ENCODE measurements at regions not wholly inside any gene's neighbourhood (a gene's known extent, or its start where the extent isn't known, plus 50 kb on each side); places are given as distances from the start of the nearest gene placed in this dataset.
"Not testable (repeated sequence)": the region's sequence is repeated elsewhere in the genome, so short reads cannot be mapped to it uniquely, and the experiment has no call there.

DNA sequence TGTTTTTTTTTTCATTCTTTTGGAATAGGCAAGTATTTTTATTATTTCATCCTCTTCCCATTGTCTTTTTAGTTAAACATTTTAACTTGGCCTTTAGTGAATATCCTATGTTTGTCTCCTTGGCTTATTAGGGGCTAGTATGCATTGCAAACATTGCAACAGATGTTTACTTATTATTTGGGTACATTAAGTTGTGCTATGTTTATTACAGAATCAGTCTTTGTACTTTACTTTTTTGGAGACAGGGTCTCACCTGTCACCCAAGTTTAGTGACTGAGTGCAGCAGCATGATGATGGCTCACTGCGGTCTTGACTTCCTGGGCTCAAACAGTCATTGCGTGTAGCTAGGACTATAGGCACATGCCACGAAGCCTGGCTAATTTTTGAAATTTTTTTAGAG lies 51.1 kb upstream of the NUDT6 start:
- DNase-seq: no peak

DNA sequence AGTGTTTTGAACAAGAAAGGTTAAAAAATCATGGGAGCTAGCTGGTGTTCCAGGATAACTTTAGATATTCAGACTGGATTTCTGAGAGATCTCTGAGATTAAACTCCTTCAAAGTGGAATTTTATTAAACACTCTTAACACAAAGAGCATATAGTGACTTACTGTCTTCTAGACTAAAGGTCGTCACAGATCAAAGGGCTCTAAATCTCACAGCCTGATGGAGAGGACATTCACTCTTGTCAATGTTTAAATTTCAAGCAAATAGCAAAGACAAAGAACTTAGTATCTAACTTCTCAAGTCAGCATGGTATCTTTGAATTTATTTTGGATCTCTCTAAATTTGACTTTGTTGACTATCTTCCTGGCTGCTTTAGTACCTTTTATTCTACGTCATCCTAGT lies 53.7 kb upstream of the NUDT6 start:
- no peak for DNase-seq

DNA sequence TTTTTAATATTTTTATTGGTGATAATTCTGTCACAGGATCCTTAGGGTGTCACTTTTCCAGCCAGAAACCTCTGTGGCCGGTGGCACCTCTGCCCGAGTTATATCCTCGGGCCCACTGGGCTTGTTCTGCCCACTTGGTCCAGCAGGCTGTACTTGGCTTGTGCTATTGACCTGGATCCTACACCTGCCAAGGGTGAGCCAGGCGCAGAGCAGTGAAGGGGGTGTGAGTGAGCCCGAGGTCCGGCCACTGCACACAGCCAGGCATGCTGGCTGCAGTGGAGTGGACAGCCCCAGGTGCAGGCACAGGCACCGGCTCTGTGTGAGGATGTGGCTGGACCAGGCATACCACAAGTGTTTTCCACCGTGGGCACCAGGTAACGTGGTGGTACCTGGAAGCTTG lies 54.7 kb upstream of the NUDT6 start:
- DNase-seq: no peak

DNA sequence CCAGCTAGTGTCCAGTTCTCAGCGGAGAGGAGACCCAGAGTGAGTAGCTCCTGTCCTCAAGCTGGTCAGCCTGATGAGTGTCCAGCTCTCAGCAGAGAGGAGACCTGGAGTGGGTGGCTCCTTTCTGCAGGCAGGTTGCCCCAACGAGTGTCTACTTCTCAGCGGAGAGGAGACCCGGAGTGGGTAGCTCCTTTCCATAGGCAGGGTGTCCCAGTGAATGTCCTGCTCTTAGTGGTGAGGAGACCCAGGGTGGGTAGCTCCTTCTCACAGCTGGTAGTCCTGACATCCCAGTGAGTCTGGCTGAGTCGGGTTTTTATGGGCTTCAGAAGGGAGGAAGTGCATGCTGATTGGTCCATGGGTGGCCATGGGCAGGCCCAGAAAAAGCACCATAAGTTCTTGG lies 55.7 kb upstream of the NUDT6 start:
- no peak for DNase-seq

DNA sequence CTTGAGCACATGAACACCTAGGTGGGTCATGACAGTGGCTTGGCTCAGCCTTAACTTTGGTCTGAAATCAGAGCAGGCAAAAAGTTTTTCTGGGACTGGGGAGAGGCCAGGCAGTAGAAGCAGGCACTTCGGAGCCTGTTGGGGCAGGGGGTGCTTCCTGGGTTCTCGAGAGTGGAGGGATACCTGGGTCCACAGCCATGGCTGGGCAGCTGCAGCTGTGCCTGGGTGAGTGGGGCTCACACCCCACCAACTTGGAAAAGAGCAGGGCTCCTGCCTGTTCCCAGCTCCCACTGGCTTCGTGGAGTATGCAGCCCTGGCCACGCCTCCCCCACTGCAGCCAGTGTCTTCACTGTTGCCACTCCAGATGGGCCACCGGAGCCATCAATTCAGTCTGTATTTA lies 56.4 kb upstream of the NUDT6 start:
- DNase-seq: no peak

DNA sequence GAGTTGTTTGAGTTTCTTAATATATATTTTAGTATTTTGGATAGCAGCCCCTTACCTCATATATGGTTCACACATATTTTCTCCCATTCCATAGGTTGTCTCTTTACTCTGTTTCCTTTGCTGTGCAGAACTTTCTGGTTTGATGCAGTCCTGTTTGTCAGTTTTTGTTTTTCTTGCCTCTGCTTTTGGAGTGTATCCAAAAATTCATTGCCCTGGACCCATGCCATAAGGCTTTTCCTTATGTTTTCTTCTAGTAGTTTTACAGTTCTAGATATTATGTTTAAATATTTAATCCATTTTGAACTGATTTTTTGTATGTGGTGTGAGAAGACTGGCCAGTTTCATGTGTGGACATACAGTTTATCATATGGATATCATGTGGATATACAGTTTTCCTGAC lies 58.5 kb upstream of the NUDT6 start:
- DNase-seq: no peak

DNA sequence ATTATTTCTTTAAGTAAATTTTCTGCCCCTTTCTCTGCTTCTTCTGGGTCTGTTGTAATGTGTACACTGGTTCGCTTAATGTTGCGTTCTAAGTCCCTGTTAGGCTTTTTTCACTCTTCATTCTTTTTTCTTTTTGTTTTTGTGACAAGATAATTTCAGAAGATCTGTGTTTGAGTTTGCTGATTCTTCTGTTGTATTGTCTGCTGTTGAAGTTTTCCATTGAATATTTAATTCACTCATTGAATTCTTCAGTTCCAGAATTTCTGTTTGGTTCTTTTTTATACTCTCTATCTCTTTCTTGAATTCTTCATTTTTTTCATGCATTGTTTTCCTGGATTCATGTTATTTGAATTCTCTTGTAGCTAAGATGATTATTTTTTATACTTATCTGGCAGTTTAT lies 66.3 kb upstream of the NUDT6 start:
- no peak for DNase-seq

DNA sequence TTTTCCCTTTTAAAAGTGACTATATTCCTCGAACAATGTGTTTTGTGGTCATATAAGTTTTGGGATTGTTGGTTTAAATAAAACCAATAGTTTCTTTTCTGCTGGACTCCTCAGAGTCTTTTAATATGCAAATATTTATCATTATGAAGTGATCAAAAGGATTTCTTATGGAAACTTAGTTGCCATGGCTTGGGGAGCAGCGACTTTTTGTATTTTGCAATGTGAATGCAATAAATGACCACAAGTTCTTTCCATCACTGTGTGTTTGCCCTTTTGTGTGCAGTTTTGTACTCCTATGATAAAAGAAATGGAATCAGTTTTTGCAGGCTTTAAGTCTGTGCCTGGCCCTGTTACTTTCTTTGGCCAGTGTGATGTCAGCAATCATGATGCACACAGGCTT lies 68.5 kb upstream of the NUDT6 start:
- no peak for DNase-seq

DNA sequence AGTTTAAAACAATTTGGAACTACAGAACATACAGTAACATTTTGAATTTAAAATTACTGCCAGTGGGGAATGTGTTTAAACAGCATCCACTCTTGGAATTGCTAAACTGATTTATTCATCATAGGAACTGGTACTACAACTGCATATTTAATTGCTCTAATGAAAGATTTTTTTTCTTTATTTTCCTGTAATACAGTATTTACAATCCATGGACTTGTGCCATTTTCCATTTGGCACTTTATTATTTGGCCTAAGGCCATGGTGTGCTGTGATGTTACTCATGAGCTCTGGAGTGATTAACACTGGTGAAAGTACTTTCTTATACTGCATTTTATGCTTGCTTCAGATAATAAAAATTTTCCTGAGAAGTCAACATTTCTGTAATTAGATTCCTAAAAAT lies 69.7 kb upstream of the NUDT6 start:
- no peak for DNase-seq

DNA sequence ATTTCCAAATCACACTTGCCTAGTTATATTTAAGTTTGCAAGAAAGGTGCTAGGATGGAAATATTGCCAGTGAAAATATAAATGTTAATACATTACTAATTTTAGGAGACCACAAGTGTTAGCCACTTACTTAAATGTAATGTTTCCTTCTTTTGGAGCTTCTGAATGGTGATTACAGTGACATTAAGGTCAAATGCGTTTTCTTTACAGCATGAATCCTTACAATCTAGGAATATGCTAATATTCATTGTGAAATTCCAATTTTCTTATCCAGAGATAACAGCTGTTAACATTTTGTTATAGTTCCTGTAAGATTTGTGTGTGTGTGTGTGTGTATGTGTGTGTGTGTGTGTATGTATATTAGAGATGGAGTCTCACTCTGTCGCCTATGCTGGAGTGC lies 70.2 kb upstream of the NUDT6 start:
- no peak for DNase-seq

DNA sequence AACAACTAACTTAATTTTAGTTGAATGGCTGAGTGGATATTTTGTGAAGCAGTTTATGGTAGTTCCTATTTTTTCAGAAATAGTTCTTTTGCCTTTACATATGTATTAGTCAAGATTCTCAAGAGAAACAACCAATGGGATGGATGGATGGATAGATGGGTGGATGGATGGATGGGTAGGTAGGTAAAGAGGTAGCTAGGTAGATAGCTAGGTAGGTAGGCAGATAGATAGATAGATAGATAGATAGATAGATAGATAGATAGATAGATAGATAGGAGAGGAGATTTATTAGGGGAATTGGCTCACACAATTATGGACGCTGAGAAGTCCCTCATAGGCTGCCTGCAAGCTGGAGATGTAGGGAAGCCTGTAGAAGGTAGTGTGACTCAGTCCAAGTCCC lies 74.0 kb upstream of the NUDT6 start:
- DNase-seq: no peak

DNA sequence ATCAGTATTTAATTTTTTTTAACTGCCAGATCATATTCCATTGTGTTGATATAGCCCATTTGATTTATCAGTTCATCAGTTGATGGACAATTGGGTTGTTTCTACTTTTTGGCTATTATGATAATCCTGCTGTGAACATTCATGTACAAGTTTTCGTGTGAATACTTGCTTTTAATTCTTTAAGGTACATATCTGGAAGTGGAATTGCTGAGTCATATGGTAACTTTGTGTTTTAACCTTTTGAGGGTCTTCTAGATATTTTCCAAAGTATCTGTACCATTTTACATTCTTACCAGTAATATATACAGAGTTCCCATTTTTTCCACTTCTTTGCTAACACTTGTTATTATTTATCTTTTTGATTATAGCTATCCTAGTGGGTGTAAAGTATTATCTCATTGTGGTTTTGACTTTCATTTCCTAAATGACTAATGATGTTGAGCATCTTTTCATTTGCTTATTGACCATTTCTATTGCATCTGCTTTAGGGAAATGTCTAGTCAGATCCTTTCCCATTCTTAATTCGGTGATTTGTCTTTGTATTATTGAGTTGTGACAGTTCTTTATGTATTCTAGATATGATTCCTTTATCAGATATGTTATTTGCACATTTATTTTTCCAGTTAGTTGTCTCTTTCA lies 75.2 kb upstream of the NUDT6 start:
- DNase-seq: no peak

DNA sequence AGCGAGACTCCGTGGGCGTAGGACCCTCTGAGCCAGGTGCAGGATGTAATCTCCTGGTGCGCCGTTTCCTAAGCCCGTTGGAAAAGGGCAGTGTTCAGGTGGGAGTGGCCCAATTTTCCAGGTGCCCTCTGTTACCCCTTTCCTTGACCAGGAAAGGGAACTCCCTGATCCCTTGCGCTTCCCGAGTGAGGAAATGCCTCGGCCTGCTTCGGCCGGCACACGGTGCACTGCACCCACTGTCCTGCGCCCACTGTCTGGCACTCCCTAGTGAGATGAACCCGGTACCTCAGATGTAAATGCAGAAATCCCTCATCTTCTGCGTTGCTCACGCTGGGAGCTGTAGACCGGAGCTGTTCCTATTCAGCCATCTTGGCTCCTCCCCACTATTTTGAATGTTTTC lies 81.7 kb upstream of the NUDT6 start:
- DNase-seq: not testable (repeated sequence)

DNA sequence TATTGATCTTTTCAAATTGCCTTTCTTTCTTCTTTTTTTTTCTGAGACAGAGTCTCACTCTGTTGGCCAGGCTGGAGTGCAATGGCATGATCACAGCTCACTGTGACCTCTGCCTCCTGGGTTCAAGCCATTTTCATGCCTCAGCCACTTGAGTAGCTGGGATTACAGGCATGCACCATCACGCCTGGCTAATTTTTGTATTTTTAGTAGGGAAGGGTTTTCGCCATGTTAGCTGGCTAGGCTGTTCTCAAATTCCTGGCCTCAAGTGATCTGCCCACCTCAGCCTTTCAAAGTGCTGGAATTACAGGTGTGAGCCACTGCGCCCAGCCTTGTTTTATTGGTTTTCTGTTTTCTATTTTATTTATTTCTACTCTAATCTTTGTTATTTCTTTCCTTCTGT lies 82.7 kb upstream of the NUDT6 start:
- DNase-seq: not testable (repeated sequence)

DNA sequence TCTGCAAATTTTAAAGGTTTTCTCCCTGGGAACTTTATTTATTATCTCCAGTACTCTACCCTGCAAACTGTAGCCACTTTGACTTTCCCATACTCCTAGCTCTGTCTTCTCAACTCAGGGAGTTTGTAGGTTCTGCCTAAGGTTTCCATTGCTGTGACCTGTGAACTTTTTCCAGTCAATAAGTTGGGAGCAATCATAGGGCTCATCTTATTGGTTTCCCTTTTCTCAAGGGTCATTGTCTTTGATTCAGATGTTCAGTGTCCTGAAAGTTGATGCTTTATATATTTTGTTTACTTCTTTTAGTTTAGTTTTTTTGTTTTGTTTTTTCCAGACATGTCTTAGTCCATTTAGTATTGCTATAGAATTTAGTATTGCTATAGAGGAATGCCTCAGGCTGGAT lies 85.3 kb upstream of the NUDT6 start:
- DNase-seq: no peak

DNA sequence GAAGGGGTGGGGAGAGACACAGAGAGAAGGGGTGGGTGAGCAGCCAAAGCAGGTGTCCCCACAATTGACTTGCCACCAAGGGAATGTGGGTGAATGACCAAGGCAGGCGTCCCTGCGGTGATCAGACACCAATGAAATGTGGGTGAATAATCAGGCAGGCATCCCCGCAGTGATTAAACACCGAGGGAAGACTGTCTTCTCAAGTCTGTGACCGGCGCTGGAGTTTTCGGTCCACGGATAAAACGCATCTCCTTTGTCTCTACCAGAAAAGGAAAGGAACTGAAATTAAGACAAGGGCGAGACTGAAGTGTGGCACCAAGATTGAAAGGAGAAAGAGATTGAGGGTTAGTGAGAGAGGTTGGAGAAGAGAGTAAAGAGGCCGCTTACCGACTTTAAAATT lies 90.0 kb upstream of the NUDT6 start:
- not testable (repeated sequence) for DNase-seq

DNA sequence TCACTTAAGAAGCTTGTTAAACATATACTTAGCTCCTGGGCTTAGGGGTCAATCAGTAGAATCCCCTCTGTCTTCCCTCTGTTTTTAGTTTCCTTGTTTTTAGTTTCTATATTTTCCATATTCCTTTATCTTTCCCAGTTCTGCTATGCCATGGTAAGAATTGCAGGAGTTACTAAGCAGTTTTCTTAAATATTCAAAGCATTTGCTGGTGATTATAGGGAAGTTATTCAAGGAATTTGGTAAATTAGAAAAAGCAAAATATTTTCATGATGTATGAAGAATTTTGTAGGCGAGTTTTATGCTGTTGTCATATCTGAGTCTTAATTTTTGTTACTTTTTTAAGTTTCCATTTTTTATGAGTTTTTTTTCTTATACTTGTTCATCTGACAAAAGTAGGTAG lies 91.6 kb upstream of the NUDT6 start:
- DNase-seq: no peak

DNA sequence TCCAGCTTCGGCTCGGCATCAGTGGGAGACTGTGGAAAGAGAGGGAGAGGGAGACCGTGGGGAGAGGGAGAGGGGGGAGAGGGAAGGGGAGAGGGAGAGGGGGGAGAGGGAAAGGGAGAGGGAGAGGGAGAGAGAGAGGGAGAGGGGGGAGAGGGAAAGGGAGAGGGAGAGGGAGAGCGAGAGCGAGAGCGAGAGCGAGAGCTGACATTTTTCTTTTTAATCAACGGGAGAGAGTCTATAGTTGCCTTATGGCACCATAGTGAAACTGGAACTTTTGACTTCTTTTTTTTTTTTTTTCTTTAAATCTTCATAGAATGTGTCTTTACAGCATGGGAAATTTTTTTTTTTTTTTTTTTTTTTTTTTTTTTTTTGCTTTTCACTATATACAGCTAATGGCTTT lies 94.7 kb upstream of the NUDT6 start:
- DNase-seq: no peak

DNA sequence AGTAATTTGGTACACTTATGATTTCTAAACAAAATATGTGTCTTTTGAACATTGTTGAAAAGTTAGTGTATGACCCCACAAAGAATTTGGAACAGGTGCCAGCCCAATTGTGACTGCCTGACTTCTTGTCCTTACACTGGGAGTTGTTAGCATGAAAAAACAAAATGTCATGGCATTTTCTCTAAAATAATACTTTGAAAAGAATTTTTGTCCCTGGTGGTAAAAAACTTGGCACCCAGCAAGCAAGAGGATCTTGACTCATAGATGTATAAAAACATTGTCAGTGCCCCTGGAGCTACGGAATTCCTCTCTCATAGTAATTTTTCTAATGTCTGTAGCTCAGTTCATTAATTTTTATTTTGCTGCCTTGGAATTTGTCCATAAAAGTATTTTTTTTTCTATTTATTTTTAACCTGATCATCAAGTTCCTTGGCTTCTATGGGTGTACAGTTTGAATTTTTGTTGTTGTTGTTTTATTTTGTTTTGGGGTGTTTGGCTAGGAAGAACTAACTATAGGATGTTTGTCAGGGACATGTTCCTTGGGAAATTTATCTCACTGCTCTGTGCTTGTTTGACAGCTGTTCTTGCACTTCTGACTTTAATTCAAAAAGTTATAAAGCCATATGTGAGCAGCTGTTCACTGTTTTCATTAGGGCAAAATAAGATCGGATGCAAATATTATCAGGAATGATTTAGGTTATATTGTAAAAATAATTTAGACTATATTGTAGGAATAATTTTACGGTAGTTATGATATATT lies 95.4 kb upstream of the NUDT6 start:
- DNase-seq: no peak

DNA sequence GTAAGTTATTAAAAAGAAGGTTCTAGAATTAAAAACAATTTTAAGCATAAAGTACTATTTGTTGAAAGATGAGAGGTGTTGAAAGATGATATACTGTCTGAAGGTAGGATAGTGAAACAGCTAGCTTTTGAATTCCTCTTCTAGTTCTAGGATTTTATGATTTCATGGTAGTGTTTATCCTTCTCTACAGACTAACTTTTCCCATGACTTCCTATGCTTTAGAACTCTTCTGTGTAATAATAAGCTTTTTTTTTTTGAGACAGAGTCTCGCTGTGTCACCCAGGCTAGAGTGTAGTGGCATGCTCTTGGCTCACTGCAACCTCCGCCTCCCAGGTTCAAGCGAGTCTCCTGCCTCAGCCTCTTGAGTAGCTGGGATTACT lies 96.0 kb upstream of the NUDT6 start:
- no peak for DNase-seq

DNA sequence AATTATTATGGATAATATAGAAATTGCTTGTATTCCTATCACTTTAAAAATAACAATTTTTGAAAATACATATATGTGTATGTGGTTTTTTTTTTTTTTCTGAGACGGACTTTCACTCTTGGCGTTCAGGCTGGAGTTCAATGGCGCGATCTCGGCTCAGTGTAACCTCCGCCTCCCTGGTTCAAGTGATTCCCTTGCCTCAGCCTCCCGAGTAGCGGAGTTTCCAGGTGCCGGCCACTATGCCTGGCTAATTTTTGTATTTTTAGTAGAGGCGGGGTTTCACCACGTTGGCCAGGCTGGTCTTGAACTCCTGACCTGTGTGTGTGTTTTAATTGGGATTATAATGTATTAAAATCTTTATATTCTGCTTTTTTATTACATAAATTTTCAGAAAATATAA lies 97.9 kb upstream of the NUDT6 start:
- DNase-seq: no peak

DNA sequence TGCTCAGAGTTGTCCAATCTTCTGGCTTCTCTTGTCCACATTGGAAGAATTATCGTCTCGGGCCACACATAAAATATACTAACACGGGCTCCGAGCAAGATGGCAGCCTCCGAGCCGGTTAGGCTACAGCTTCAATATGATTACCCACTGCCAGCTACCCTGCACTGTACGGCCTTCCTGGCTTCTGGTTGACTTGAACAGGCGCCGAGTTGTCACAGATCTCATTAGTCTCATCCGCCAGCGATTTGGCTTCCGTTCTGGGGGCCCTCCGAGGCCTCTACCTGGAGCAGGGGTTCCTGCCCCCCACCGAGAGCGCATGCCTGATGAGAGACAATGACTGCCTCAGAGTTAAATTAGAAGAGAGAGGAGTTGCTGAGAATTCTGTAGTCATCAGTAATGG lies 101.2 kb upstream of the NUDT6 start:
- no peak for DNase-seq

DNA sequence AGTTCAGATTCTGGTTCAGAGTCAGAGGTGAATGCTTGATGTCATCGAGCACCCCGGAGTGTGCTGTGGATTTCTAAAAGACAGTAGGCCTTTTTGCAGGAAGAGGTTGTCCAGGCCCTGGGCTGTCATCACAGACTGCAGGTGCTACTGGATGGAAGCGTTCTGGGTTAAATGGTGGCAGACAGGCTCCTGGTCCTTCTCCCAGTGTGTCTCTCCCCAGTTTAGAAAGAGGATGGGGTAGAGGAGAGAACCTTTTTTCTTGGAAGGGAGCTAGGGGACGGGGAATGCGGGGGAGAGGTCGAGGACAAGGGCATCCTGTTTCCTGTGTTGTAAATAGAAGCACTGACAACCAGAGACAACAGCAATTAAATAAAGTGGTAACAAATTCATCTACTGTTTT lies 102.3 kb upstream of the NUDT6 start:
- no peak for DNase-seq

DNA sequence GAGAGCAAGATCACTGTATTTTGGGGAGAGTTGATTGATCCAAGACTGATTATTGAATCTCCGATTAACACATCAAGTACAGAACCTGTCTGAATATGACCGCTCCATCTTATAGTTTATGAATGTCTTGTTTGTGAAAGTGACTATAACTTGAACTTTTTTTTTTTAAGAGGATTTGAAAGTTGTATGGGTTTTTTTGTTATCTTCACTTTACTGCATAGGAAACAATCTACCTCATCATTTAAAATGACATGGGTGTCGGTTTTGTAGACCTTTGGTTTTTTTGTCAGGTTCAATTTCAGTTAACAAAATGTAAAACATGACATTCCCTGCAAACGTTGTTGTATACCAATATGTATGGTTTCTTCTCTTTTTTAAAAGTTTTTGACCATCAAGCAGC lies 103.0 kb upstream of the NUDT6 start:
- DNase-seq: no peak

DNA sequence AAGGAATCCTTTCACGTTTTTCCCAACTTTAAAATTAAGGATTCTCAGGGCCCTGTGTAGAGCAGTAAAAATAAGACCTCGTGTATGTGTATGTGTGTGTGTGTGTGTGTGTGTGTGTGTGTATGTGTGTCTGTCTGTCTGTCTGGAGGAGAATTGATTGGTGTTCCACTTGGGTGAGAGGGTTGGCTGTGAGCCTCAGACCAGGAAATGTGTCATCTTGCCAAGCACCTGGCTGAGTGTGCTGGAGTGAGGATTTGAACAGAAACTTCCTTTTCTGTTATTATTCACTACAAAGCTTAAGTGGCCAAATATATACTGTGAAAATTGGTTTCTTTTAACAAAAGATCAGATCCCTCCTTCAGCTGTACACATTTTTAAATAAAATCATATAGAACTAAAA lies 103.6 kb upstream of the NUDT6 start:
- DNase-seq: not testable (repeated sequence)

All from hippocampal formation (tissue), 2 donors.